ENCODE measurements at regions not wholly inside any gene's neighbourhood (a gene's known extent, or its start where the extent isn't known, plus 50 kb on each side); places are given as distances from the start of the nearest gene placed in this dataset.
A peak's percentile ranks its signal among the peaks of the same experiment; 100 is the strongest.
"Not testable (repeated sequence)": the region's sequence is repeated elsewhere in the genome, so short reads cannot be mapped to it uniquely, and the experiment has no call there.

- no peak for TF ChIP-seq CTCF (IDR thresholded peaks at IDR 0.05; ENCODE audit: insufficient read depth, missing control alignments)
- FAIRE-seq (peak; percentile 63), DNase-seq (ENCODE audit: insufficient read length, low spot score) (no peak)
These were observed 108.8 kb upstream of the KCNK1 start for GRCh38 chr1:233505130-233505529.

GRCh38 chr1:233505889-233506288 lies 108.0 kb upstream of the KCNK1 start:
- not testable (repeated sequence) for FAIRE-seq; DNase-seq (ENCODE audit: insufficient read length, low spot score)

- no peak for FAIRE-seq
- no peak for DNase-seq (ENCODE audit: insufficient read length, low spot score)
- TF ChIP-seq CTCF (IDR thresholded peaks at IDR 0.05; ENCODE audit: insufficient read depth, missing control alignments): no peak
These were observed 104.4 kb upstream of the KCNK1 start for GRCh38 chr1:233509526-233509925.

- FAIRE-seq (no peak), DNase-seq (ENCODE audit: insufficient read length, low spot score) (no peak)
- no peak for TF ChIP-seq CTCF (IDR thresholded peaks at IDR 0.05; ENCODE audit: insufficient read depth, missing control alignments)
These were observed 101.4 kb upstream of the KCNK1 start for GRCh38 chr1:233512538-233512937.

GRCh38 chr1:233513431-233513830 lies 100.5 kb upstream of the KCNK1 start:
- DNase-seq (ENCODE audit: insufficient read length, low spot score) (no peak), FAIRE-seq (no peak)

GRCh38 chr1:233514946-233515391 lies 98.9 kb upstream of the KCNK1 start:
- TF ChIP-seq CTCF (IDR thresholded peaks at IDR 0.05; ENCODE audit: insufficient read depth, missing control alignments): no peak
- DNase-seq (ENCODE audit: insufficient read length, low spot score) (no peak), FAIRE-seq (no peak)

More at GRCh38 chr1:233513431-233513830, 100.5 kb upstream of the KCNK1 start:
- TF ChIP-seq CTCF (IDR thresholded peaks at IDR 0.05; ENCODE audit: insufficient read depth, missing control alignments): no peak

GRCh38 chr1:233516732-233517131 lies 97.2 kb upstream of the KCNK1 start:
- DNase-seq (ENCODE audit: insufficient read length, low spot score) (no peak), FAIRE-seq (no peak)
- TF ChIP-seq CTCF (IDR thresholded peaks at IDR 0.05; ENCODE audit: insufficient read depth, missing control alignments): no peak

- FAIRE-seq (no peak), DNase-seq (ENCODE audit: insufficient read length, low spot score) (peak; percentile 28)
- TF ChIP-seq CTCF (IDR thresholded peaks at IDR 0.05; ENCODE audit: insufficient read depth, missing control alignments): peak; percentile 65
These were observed 95.6 kb upstream of the KCNK1 start for GRCh38 chr1:233518344-233518743.
